ENCODE measurements at regions not wholly inside any gene's neighbourhood (a gene's known extent, or its start where the extent isn't known, plus 50 kb on each side); places are given as distances from the start of the nearest gene placed in this dataset.

DNA sequence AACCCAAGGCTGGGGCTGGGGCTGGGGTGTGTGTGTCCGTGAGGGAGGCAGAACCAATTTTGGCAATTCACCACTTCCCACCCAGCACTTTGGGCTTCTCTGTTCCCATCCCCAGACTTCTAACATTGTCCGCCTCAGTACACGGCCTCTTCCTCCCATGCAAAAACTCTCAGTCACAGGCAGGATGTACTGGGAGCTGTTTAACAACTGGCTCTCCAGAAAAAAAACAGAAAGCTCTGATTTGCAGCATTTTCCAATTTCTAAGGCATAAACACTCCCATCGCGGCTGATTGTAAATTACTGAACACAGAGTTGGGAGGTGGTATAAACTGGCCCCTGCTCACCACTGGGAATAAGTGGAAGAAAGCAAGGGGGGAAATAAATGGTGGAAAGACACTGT lies 73.1 kb upstream of the MAP4K3 start:
- Mint-ChIP-seq H3K4me3 (no peak overlapping the region), H3K9me3 (no peaks in the 10 kb centered on the region), H3K4me1 (peaks cover 29% of the 10 kb centered on the region), H3K27me3 (no peaks in the 10 kb centered on the region), H3K36me3 (no peaks in the 10 kb centered on the region), H3K27ac (no peak overlapping the region)

DNA sequence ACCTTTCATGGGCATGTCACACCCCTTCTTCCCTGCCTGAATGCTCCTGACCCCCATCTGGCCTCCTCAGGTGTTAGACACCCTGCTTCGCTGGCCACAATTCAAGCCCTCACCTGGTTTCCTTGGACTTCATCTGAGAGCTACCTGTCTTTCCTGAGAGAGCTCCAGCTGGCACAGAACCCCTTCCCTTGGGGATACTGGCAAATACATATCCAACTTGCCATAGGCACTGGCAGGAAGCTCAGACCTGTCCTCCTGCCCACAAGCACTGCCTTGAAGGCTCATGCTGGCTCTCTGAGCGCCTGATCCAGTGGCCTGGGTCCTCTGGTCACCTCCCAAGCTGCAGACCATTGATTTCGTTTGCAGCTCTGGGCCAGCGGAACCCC lies 74.1 kb upstream of the MAP4K3 start:
- Mint-ChIP-seq H3K9me3 (no peaks in the 10 kb centered on the region), H3K27ac (no peak overlapping the region), H3K4me3 (no peak overlapping the region), H3K4me1 (peaks cover 29% of the 10 kb centered on the region), H3K36me3 (no peaks in the 10 kb centered on the region), H3K27me3 (no peaks in the 10 kb centered on the region)

DNA sequence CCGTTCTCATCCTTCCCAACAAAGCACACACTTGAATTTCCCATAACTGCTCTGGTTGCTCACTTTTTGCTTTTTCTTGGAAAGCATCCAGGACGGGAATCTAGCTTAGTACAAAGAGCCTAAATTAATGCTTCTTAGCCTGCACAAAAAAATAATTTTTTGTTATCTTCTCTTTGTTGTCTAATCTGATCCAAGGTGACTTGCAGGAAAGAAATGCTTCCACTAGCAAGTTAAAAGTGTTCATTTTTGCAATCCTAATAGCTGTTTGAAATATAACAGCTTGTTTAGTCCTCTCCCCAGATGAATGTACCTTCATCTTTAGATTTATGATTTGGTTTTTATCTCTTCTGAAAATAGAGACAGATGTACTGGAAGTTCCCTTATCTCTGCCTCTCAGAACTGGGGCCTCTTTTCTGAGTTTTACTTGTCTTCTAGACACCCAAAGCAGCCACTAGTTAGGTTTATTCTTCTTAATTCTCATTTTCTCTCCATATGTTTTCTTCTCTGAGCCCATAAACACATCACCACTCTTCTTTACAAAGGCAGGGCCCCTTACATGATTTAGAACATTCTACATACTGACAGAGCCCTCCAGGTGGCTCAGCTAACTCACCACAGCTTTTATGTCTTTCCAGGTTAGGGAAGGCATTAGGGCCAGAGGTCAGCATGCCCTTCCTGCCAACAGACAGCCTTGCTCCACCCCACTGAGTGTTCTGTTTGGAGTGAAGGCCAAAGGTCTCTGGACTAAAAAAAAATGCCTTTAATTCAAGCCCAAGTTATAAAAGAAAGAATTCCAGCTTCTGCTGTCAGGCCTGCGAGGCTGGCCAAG lies 74.7 kb upstream of the MAP4K3 start:
- Mint-ChIP-seq H3K27ac (peak overlapping the region; percentile 43), H3K9me3 (no peaks in the 10 kb centered on the region), H3K4me3 (peak overlapping the region; percentile 23), H3K4me1 (peaks cover 29% of the 10 kb centered on the region), H3K27me3 (no peaks in the 10 kb centered on the region), H3K36me3 (no peaks in the 10 kb centered on the region)

DNA sequence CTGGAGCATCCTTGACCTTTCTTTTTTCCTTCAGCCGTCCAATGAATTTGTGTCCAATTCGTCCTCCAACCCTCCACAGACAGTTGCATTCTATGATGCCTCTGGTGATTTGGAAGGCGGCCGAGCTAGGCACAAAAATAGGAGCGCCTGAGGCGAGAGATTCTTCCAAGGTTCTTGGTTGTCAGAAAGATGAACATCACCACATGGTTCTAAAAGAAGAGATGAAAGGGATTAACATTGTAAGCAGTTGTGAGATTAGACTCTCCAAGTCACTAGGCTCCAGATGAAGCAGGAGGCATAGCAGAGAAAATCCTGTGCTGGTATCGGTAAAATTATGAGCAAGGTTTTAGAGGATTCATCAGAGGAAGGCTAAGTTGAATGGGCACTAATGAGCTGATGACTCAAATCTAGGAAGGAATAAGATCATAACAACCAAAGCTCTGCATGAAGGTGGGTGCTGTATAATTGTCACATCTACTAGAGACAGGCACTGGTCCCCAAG lies 75.4 kb upstream of the MAP4K3 start:
- Mint-ChIP-seq H3K27me3 (no peaks in the 10 kb centered on the region), H3K4me3 (peak overlapping the region; percentile 31), H3K36me3 (no peaks in the 10 kb centered on the region), H3K27ac (peak overlapping the region; percentile 90), H3K4me1 (peaks cover 29% of the 10 kb centered on the region), H3K9me3 (no peaks in the 10 kb centered on the region)

DNA sequence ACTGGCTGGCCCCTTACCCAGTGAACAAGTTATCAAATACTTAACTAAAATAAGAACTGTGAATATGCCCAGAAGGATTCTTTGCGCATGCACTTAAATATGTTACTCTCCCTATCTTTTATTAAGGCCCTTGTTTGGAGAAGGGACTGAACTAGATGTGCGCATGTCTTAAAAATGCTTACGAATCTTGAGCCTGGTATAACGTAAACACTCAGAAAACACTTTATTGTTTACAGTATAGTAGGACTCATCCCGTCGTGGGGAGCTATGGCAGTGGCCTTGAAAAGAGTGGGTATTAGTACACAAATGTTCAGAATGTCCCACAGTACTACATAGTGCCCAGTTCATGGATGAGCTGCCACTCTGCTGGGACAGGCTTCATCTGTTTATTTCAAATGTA lies 75.9 kb upstream of the MAP4K3 start:
- no peaks in the 10 kb centered on the region for H3K36me3 Mint-ChIP-seq
- H3K9me3 Mint-ChIP-seq = no peaks in the 10 kb centered on the region
- H3K4me3 Mint-ChIP-seq = peak overlapping the region; percentile 31
- H3K27ac Mint-ChIP-seq = peak overlapping the region; percentile 90
- no peaks in the 10 kb centered on the region for H3K27me3 Mint-ChIP-seq
- peaks cover 29% of the 10 kb centered on the region for H3K4me1 Mint-ChIP-seq

DNA sequence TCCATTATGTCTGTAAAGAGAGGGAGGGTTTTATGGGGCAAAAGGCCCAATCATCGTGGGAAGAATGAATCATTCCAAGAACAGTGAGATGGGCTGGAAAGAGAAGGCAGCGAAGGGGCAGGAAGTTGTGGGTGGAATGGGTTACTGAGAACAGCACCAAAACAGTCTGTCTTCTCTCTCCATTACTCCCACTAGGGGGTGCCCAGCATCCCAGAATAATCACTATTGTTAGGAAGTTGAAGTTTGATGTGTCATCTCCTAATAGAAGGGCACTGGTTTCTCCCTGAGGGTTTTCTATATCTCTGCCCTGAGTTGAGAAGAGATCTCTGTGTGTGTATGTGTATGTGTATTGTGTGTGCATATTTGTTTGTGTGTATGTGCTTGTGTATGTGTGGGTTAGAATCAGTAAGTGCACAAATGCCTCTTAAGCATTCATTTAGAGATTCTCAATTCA lies 76.6 kb upstream of the MAP4K3 start:
- Mint-ChIP-seq H3K4me1 (peaks cover 29% of the 10 kb centered on the region), H3K27me3 (no peaks in the 10 kb centered on the region), H3K36me3 (no peaks in the 10 kb centered on the region), H3K27ac (peak overlapping the region; percentile 90), H3K9me3 (no peaks in the 10 kb centered on the region), H3K4me3 (peak overlapping the region; percentile 31)

DNA sequence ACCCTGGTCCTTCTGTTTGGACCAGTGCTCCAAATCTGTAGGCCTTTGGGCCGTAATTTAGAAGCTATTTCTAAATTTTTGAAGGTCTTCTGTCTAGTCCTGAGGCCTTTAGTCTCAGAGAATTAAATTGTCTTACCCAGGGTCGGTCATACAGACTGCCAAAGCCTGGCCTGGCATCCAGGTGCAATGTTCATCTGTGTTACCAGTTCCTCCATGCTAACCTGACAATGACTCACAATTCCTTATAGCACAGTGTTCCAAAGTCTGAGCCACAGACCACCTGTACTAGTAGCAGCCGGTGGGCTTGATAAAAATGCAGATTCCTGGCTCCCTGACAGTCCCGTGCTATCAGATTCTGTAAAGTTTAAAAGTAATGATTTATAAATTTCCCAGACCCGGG lies 77.7 kb upstream of the MAP4K3 start:
- no peak overlapping the region for H3K4me3 Mint-ChIP-seq
- H3K27ac Mint-ChIP-seq = no peak overlapping the region
- H3K36me3 Mint-ChIP-seq = no peaks in the 10 kb centered on the region
- peaks cover 29% of the 10 kb centered on the region for H3K4me1 Mint-ChIP-seq
- H3K9me3 Mint-ChIP-seq = no peaks in the 10 kb centered on the region
- H3K27me3 Mint-ChIP-seq = no peaks in the 10 kb centered on the region

DNA sequence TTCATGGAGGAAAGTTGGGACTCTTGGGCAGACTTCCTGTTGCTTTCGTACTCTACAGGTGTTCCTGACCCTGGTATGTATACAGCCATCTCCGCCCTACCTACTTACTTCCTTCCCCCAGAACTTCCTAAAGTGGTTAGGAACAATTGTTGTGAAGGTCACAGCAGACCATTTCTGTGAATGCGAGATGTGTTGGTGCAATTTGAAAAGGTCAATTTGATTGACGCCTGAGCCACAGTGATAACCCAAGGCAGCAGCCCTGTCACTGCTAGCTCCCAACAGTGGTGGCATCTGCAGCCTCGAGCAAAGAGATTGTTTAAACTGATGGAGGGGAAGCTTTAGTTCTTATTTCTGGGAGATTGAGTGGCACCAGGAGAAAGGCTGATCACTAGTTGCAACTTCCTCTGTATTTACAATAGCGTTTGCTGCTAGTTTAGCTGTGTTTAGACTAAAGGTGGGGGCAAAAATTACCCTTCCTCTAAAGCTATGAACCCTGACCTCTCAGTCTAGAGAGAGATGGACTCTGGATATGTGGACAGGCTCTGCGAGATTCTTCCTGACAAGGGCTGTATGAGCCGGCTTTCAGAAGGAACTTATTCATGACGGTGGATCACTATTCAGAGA lies 78.3 kb upstream of the MAP4K3 start:
- Mint-ChIP-seq H3K27me3 (no peaks in the 10 kb centered on the region), H3K27ac (no peak overlapping the region), H3K4me3 (no peak overlapping the region), H3K36me3 (no peaks in the 10 kb centered on the region), H3K9me3 (no peaks in the 10 kb centered on the region), H3K4me1 (peaks cover 29% of the 10 kb centered on the region)

DNA sequence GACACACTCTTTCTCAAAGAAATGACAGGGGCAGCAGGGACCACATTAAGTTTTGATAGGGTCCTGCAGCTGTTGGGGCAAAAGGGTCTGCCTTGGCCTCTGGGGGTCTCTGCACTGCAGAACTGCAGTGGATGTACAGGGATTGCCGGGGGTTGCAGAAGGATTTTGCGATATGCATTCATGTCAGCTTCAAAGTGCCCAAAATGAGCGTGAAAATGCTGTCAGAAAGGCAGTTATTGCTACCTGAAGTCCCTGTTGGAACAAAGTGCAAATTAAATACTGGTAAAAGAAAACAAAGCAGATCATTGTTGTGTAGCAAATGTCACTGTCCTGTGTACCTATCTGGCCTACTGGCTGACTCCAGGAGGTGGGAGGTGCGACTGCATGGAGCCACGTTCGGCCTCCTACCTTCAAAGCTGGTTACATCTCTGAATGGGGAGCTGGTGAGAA lies 78.8 kb upstream of the MAP4K3 start:
- peaks cover 29% of the 10 kb centered on the region for H3K4me1 Mint-ChIP-seq
- no peak overlapping the region for H3K4me3 Mint-ChIP-seq
- H3K27ac Mint-ChIP-seq = no peak overlapping the region
- no peaks in the 10 kb centered on the region for H3K27me3 Mint-ChIP-seq
- no peaks in the 10 kb centered on the region for H3K36me3 Mint-ChIP-seq
- no peaks in the 10 kb centered on the region for H3K9me3 Mint-ChIP-seq

DNA sequence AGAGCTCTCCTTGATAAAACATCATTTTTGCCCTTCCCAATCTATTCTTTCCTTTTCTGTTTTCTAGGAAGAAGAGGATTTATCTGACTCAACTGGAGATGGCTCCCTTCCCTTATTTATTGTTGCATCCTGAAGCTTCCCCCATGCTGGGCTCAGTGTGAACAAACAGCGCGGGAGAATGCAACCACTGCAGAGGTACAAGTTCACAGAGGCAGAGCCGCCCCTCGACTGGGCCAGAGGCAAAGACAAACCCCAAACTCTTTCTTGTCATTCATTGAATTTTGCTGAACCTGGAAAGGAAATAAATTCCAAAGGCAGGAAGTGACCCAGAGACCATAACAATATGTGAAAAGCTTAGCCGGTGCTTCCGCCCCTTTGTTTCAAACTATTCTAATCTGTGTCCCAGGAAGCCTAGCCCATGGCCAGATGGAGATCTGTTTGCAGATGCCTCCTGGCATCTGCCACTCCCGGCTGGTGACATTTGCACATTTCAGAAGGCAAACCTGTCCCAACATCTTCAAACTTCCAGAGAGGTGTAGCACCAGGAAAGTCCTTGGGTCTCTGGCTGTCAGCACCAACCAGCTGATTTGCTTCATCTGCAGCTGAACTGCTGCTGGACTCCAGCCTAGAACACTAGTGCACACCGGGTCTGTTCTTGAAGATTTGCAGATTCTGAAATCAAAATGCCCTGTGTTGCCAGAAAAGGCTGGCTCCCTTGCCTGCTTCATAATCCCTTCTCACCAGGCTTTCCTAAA lies 79.4 kb upstream of the MAP4K3 start:
- no peaks in the 10 kb centered on the region for H3K36me3 Mint-ChIP-seq
- H3K4me1 Mint-ChIP-seq = peaks cover 29% of the 10 kb centered on the region
- H3K9me3 Mint-ChIP-seq = no peaks in the 10 kb centered on the region
- no peak overlapping the region for H3K27ac Mint-ChIP-seq
- H3K27me3 Mint-ChIP-seq = no peaks in the 10 kb centered on the region
- H3K4me3 Mint-ChIP-seq = no peak overlapping the region

DNA sequence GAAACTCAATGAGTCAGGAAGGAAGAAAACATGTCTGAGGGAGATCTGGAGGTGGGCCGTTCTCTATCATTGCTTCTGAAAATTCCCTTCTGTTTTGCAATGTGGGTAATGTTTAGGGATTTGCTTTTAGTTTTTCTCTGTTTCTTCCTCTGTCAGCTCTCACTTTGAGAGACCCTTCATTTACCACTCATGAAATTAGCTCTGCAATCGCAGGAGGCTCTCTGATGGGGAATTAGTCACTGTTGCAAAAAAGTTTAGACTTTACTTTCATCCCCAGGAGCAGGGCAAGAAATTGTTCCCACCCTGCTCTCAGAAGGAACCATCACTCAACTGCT lies 80.0 kb upstream of the MAP4K3 start:
- Mint-ChIP-seq H3K27ac (peak overlapping the region; percentile 13), H3K4me3 (no peak overlapping the region), H3K9me3 (no peaks in the 10 kb centered on the region), H3K4me1 (peaks cover 23% of the 10 kb centered on the region), H3K27me3 (no peaks in the 10 kb centered on the region), H3K36me3 (no peaks in the 10 kb centered on the region)

DNA sequence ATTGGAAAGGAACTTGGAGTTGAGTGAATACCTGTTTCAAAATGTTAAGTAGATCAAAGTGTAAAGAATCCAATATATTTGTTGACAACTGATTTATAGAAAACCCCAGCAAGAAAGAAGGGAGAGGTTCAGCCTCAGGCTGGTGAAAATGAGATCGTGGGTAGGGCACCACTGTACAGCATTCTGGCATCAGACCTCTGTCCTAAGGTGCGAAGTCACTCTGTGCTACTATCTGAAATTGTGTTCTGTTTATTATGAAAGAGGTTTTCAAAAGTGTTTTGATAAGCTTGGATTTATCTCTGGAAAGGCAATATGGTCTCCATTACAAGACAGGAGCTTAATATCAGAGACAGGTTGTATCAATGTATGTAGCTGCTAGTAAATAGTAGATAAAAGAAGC lies 80.5 kb upstream of the MAP4K3 start:
- H3K4me3 Mint-ChIP-seq = no peak overlapping the region
- H3K4me1 Mint-ChIP-seq = peaks cover 18% of the 10 kb centered on the region
- H3K27me3 Mint-ChIP-seq = no peaks in the 10 kb centered on the region
- H3K9me3 Mint-ChIP-seq = no peaks in the 10 kb centered on the region
- H3K27ac Mint-ChIP-seq = no peak overlapping the region
- peaks cover 4% of the 10 kb centered on the region for H3K36me3 Mint-ChIP-seq

DNA sequence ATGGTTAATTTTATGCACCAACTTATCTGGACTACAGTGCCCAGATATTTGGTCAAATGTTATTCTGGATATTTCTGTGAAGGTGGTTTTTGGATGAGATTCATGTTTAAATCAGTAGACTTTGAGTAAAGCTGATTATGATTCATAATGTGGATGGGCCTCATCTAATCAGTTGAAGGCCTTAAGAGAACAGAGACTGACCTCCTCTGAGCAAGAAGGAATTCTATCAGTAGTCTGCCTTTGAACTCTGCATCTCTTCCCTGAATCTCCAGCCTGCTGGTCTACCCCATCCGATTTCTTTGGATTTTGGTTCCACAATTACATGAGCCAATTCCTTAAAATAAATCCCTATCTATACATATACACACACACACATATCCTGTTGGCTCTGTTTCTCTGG lies 82.8 kb upstream of the MAP4K3 start:
- Mint-ChIP-seq H3K4me1 (no peaks in the 10 kb centered on the region), H3K36me3 (peaks cover 6% of the 10 kb centered on the region), H3K27me3 (peaks cover 1% of the 10 kb centered on the region), H3K9me3 (no peaks in the 10 kb centered on the region), H3K4me3 (no peak overlapping the region), H3K27ac (no peak overlapping the region)

DNA sequence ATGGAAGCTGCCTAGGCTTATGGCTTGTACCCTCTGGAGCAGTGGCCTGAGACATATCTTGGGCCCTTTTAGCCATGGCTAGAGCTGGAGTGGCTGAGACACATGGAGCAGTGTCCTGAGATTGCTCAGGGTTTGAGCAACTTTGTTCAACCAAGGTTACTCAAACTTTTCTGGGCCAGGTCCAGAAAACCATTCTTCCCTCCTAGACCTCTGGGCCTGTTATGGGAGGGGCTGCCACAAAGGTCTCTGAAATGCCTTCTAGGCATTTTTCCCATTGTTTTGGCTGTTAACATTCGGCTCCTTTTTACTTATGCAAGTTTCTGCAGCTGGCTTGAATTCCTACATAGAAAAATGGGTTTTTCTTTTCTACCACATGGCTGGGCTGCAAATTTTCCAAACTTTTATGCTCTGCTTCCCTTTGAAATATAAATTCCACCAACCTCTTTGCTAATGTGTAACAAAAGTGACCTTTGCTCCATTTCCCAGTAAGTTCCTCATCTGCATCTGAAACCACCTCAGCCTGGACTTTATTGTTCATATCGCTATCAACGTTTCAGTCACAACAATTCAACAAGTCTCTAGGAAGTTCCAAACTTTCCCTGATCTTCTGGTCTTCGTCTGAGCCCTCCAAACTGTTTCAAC lies 84.9 kb upstream of the MAP4K3 start:
- Mint-ChIP-seq H3K27me3 (peaks cover 1% of the 10 kb centered on the region), H3K4me1 (no peaks in the 10 kb centered on the region), H3K27ac (no peak overlapping the region), H3K36me3 (peaks cover 6% of the 10 kb centered on the region), H3K9me3 (no peaks in the 10 kb centered on the region), H3K4me3 (no peak overlapping the region)

DNA sequence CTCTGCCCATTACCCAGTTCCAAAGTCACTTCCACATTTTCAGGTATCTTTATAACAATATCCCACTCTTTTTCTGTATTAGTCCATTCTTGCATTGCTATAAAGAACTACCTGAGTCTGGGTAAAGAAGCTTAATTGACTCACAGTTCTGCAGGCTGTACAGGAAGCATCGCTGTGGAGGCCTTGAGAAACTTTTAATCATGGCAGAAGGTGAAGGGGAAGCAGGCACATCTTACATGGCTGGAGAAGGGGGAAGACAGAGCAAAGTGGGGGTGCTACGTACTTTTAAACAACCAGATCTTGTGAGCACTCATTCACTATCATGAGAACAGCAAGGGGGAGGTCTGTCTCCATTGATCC lies 85.4 kb upstream of the MAP4K3 start:
- H3K27me3 Mint-ChIP-seq = peaks cover 1% of the 10 kb centered on the region
- H3K36me3 Mint-ChIP-seq = peaks cover 6% of the 10 kb centered on the region
- no peaks in the 10 kb centered on the region for H3K4me1 Mint-ChIP-seq
- H3K9me3 Mint-ChIP-seq = no peaks in the 10 kb centered on the region
- H3K4me3 Mint-ChIP-seq = no peak overlapping the region
- H3K27ac Mint-ChIP-seq = no peak overlapping the region
